Stomach (tissue), 4 donors: ENCODE measurements at regions not wholly inside any gene's neighbourhood (a gene's known extent, or its start where the extent isn't known, plus 50 kb on each side); places are given as distances from the start of the nearest gene placed in this dataset.

Experiments used
- CTCF ChIP-seq, 7 experiments: fragments of 450-650 bp in 4 of 7; fragments of 200-600 bp in 3 of 7; sonication (generic) in 3 of 7; IDR thresholded peaks; one replicate each; pipeline ENCODE4 v1.5.1; 2016 to 2019; ENCODE audit warnings: antibody characterized with exemption in 7 of 7, control low read depth in 2 of 7, mild to moderate bottlenecking in 1 of 7
- EP300 ChIP-seq: sonication (generic); formaldehyde crosslinking; IDR thresholded peaks from one replicate; pipeline ENCODE4 v1.6.1; 2017; ENCODE audit warnings: antibody characterized with exemption
- POLR2A ChIP-seq, 4 donors: fragments of 450-650 bp; IDR thresholded peaks; one replicate each; pipeline ENCODE4 v1.6.1; 2016; ENCODE audit warnings: antibody characterized with exemption in 4 of 4, control low read depth in 2 of 4, mild to moderate bottlenecking in 1 of 4, moderate library complexity in 1 of 4

- no peak for TF ChIP-seq CTCF (IDR thresholded peaks at IDR 0.05)
- TF ChIP-seq EP300 = no peak
- TF ChIP-seq POLR2A (IDR thresholded peaks at IDR 0.05) = no peak
Measured at GRCh38 chr9:107110153-107110552, 172.9 kb upstream of the RAD23B start.
